Embryonic facial prominence (tissue), 1 donor: ENCODE measurements at regions not wholly inside any gene's neighbourhood (a gene's known extent, or its start where the extent isn't known, plus 50 kb on each side); places are given as distances from the start of the nearest gene placed in this dataset.
"Not testable (repeated sequence)": the region's sequence is repeated elsewhere in the genome, so short reads cannot be mapped to it uniquely, and the experiment has no call there.

Source experiments
- DNase-seq: peaks from one replicate; pipeline ENCODE4 v3.0.0-alpha.2; 2016; ENCODE audit errors: extremely low spot score

DNA sequence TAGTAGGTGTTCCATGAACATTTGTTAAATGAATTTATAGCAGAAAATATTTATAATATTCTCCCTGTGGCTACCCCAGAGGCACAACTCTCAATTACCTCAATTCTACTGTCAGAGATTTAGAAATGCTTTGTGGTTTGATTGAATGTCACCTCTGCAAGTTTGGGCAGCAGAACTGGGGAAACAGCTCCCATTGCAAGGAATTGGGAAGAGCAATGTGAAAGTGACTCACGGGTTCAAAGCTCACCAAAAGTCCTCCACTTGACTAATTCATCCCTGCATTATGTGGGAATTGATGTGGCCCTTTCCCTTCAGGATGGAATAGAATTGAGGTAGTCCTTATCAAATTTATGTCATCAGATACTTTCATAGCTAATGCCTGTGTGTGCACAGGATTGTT is 562.7 kb downstream of the MFSD1 start:
- no peak for DNase-seq

DNA sequence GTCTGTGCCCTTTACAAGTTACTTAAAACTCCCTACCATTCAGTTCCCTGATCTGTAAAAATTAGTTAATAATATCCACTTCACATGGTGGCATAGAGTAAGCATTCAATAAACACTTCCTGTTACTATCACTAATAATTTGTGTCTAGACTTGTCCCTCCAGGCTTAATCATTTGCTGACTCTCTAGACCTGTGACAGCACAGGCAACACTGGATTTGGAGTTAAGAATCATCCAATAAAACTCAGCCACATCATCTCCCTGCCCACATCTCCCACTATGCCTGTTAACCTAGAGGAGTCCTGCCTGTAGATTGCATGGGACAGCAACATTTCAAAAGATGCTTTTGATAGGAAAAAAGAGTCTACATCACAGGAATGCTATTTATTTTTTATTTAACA is 564.6 kb downstream of the MFSD1 start:
- no peak for DNase-seq

- DNase-seq = no peak
These were observed 570.1 kb downstream of the MFSD1 start for GRCh38 chr3:159371961-159372360.

DNA sequence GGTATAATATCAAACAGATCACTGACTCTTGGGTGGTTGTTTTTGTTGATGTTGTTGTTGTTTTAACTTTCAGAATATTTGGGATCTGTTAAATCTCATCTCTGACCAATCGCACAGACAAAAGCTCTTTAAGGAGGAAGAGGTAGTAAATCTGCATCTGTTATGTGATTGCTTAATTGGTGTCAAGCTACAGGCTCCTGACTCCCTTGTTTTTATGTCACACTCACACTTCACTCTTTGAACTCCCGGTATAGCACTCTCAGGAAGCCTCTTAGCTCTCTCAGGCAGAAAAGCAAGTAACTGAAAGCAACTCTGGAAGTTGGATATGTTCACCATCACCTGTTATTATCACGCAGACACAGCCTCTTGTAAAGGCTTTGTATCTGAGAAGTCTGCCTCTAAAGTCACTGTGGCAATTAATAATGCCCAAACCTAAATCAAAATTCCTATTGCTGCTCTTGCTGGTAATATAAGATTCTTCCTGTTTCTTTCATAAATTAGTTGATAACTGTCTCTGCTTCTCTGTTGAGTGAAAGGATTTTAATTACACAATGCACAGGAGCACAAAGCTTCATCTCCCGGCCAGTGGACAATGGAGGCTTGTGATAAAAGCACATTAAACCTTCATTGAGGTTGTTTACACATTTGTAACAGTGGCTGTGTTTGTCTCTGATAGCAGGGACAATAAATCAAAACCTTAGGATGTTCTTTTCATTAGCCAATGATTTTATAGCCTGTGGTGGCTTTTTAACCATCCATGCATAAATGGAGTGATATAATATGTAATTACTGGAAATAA is 576.7 kb downstream of the MFSD1 start:
- DNase-seq = no peak

DNA sequence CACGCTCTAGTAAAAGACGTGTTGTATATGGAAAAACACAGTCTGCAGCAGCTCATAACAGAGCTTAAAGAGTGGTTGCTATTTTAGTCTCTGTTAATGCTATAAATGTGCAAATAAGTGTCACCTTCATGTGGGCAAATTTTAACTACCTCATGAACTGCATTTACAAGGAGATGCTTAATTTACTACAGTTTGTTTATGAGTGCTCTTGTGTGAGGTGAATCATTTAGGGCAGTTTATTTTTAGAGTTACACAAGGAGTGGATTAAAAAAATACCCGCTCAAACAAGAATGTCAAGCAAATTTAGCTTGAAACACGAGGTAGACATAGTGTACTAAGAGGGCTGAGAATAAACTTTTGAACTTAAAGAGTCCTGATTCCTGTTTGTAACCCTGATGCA is 579.0 kb downstream of the MFSD1 start:
- no peak for DNase-seq

- DNase-seq = no peak
These were observed 588.9 kb downstream of the MFSD1 start for GRCh38 chr3:159390656-159391212.

DNA sequence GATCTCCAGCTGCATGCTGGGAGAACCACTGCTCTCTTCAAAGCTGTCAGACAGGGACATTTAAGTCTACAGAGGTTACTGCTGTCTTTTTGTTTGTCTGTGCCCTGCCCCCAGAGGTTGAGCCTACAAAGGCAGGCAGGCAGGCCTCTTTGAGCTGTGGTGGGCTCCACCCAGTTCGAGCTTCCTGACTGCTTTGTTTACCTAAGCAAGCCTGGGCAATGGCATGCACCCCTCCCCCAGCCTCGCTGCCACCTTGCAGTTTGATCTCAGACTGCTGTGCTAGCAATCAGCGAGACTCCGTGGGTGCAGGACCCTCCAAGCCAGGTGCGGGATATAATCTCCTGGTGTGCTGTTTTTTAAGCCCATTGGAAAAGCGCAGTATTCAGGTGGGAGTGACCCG is 591.0 kb upstream of the IL12A start:
- not testable (repeated sequence) for DNase-seq

- no peak for DNase-seq
These were observed 587.6 kb upstream of the IL12A start for GRCh38 chr3:159401069-159401468.

GRCh38 chr3:159409711-159410110 is 578.9 kb upstream of the IL12A start:
- not testable (repeated sequence) for DNase-seq

- no peak for DNase-seq
These were observed 575.3 kb upstream of the IL12A start for GRCh38 chr3:159413319-159413718.

DNA sequence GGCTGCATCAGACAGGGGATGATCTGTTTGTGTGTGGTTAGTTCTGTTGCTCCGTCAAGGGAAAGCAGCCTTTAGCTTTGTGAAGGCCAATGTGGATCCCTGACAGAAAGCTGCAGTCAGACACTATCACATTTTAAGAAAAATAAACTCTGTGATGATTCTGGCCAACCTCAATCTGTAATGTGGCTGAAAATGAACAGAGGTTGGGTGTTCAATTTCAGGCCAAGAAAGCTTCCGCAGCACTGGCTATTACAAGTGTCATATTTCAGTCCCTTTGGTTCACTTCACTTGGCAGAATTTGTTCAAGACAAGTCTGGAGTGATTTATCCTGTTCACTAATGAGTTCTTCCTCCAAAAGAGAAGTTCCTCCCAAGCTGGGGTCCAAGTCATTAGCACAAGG is 571.8 kb upstream of the IL12A start:
- DNase-seq = no peak

GRCh38 chr3:159417761-159418160 is 570.9 kb upstream of the IL12A start:
- DNase-seq = no peak

DNA sequence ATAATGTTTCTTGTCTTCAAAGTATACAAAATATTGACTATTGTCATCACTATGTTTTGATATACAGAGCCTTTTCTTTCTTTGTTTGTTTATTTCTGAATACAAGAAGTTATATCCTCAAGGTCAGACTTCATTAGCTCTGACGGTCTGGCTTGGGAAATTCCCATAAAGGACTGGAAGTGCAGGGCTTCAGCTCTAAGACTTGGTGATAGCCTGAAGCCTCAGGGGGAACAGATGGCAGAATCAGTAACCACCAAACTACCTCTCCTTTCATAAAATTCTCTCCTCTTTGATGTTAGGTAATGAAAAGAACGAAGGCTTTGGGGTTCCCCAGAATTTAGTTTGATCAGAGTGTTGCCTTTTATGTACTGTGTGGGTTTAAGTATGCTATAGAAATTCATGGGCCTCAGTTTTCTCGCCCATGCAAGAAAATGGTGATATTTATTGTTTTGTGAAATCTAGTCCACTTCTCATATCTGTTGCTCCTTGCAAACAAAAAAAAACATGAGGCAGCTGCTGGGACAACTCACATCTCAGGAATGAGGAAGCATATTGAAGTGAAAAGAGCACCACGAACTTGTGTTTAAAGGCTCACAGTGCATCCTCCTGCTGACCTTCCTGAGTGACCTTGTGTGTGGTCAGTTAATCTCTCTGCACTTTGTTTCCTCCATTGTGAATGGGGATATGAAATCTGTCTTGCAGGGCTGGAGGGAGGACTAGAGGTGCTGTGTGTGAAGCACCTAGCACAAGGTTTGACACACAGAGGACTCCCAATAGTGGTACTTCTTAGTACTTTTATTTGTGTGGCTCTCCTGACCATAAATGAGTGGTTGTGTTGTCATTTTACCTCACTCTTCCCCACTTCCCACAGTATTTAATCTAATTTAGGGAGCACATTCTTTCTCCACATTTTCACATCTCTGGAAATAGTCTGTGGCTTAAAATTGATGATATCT is 569.8 kb upstream of the IL12A start:
- DNase-seq = no peak

GRCh38 chr3:159429702-159430101 is 558.9 kb upstream of the IL12A start:
- DNase-seq = no peak

DNA sequence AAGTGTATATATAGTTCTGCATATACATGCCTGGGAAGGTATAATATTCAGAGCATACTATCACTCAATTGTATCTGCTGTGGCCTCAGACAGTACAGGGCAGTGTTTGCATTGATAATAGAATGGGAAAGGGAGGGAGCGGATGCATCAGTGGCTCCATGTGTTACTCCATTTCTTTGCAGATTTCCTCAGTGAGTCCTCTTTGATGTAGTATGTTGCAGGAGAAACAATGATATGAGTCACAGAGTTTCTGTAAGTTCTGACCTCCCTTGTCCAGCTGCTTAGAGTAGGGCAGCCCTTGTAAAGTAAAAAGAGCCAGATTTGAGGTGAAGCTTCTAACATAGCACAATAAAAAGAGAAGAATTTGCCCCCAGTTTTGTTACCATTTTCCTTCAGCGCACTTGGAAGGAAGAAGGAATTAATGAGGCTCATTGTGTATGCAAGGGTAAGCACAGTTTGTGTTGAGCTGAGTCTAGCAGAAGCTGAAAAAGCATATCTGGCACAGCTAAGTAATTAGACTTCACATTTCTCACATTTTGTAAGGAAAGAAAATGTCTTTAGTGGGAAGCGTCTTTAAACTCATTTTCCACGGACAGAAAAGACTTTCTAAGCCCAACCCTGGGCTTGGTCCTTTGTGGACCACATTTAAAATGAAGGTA is 555.8 kb upstream of the IL12A start:
- no peak for DNase-seq

- no peak for DNase-seq
These were observed 549.3 kb upstream of the IL12A start for GRCh38 chr3:159439346-159439745.

DNA sequence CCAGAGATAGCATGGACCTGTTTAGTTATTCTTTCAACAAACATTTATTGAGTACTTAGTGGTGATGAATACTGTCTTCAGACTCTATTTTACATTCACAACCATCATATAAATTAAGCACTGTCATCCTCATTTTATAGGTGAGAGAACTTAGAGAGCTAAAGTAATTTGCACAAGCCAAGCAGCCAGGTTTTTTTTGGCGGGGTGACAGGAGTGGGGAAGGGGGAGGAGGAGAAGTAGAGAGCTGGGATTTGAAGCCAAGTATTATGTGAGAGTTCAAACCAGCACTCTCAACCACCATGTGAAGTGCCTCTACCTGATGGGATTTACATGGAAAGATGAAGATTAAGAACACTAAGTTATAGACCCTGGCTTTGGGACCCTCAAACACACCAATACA is 547.4 kb upstream of the IL12A start:
- DNase-seq = no peak

GRCh38 chr3:159443266-159443665 is 545.4 kb upstream of the IL12A start:
- no peak for DNase-seq

- DNase-seq = no peak
These were observed 540.8 kb upstream of the IL12A start for GRCh38 chr3:159447841-159448240.

GRCh38 chr3:159448902-159449301 is 539.7 kb upstream of the IL12A start:
- no peak for DNase-seq

DNA sequence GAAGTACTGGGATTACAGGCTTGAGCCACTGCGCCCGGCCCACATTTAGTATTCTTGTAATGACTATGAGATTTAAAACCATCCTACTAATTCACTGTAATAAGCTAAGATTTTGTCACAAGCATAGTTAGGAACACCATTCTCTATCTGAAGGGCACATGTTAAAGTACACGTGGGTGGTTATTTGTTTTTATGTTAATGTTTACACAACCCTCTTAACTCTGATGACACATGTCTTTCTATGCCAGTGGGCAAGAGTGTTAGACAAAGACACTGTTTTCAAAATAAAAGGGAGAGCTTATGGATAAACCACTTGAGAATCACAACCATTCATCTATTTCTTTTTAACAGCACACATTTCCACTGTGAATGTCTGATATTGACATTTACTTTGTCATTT is 537.6 kb upstream of the IL12A start:
- DNase-seq = no peak

GRCh38 chr3:159451482-159451881 is 537.2 kb upstream of the IL12A start:
- DNase-seq = no peak
